GM19035 (cell line): ENCODE measurements at regions not wholly inside any gene's neighbourhood (a gene's known extent, or its start where the extent isn't known, plus 50 kb on each side); places are given as distances from the start of the nearest gene placed in this dataset.

Experiments
- ATAC-seq: cut with Tn5 transposase; IDR thresholded peaks from one replicate; pipeline ENCODE4 v1.9.1; 2021; ENCODE audit not compliant: unreplicated experiment

DNA sequence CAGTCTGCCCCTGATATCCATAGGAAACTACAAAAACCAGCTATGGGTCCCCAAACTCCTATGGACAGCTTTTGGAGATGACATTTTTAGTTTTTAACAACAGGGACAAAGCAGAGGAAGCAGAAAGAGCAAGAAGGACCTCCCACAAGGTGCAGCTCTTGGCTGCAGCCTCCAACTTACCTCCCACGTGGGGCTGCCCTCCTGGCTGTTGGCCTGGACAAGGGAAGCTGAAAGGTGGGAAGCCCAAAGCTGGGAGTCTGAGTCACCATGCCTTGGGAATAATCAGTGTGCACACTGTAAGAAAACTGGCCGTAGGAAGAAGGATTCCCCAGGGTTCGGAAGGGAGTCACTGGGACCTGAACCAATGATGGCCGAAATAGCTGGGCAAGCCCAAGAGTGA is 51.8 kb upstream of the PAX1 start:
- ATAC-seq: no peak

DNA sequence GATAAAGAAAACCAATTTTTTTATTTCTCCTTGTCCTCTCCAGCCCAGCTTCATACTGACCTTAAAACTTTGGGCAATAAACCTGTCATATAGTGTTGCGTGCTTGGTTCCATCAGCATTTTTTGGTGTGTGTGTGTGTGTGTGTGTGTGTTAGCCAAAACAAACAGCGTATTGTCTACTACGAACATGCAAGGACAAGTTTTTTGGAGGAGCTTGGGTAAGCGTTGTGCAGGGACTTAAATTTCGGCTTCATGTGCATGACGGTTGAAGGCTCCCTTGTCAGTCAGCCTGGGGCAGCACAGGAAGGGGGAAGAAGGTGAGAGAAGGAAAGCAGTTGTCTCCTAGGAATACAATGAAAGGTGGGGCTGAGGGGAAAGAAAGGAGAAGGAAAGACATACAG is 62.0 kb upstream of the PAX1 start:
- ATAC-seq: no peak

DNA sequence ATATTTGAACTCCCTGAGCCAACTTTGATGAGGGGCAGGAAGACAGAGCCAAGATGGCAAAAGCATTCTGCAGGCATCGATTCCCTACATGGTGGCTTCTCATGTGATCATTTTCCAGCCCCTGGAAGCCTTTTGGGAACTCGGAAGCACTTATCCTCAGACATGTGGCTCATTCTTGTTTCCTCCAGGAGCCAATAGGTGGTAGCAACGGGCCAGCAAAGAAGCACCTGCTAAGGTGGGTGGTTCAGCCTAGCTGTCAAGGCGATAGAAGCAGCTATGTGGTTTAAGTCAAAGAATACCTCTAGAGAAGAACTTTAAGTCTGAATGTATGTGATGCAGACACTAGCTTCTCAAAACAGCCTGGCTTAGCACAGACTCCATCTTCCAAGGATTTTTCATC is 64.9 kb upstream of the PAX1 start:
- ATAC-seq: no peak

DNA sequence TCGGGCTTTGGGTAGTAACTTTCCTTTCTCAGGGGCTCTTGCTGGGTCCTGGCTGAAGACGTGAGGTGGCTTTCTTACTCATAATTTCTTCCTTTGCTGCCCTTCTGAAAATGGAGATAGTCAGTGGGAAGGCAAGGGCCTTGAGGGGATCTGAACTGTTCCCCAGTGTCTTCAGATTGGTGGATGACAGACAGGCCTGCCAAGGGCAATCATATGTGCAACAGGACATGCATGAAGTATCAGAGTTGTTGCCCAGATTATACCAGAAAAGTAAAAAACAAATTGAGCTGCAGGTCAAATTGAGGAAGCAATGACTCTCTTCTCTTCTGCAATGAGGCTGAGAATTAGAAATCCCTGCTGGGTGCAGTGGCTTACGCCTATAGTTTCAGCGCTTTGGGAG is 71.6 kb upstream of the PAX1 start:
- no peak for ATAC-seq

DNA sequence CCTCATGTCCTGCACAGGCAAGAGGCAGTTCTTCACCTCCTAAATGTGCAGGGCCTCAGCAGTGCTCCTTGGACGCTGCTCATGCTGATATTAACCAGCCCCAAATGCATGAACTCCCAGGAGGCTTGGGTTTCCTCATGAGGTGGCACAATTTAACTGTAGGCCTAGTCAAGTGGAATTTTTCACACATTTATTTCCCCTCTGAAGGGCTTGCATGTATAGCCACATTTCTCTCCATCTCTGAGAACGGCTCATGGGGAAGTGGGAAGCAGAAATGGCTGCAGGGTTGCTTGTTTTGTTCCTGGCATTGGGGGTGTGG is 72.8 kb upstream of the PAX1 start:
- ATAC-seq: no peak

DNA sequence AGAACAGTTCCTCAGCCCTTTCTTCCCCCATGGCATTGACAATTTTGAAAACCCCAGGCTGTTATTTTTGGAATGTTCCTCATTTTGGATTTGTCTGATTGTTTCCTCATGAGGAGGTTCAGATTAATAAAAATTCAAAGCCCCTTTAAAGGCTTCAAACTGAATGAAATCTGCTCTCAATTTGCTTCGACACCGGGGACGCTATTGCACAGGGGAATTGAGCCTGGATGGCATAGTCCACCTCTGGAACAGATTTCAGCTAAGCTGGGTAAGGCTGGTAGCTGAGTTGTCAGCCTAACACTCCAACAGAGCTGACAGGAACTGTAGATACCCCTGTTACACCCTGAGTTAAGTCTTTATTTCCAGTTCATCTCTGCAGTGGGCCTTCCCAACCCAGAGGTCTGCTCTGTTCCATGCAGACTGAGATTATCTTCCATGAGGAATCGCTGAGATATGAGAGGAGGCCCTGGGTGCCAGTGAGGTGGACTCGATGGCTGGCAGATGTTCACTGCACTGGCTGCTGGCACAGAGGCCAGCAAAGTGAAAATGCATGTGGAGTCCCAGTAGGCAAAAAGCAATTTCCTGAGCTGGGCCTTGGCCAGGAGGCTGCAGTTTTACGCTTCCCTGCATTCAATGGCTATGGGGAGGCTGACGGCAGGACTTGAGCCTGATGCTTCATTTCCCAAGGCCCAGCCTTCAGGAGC is 73.3 kb upstream of the PAX1 start:
- no peak for ATAC-seq

DNA sequence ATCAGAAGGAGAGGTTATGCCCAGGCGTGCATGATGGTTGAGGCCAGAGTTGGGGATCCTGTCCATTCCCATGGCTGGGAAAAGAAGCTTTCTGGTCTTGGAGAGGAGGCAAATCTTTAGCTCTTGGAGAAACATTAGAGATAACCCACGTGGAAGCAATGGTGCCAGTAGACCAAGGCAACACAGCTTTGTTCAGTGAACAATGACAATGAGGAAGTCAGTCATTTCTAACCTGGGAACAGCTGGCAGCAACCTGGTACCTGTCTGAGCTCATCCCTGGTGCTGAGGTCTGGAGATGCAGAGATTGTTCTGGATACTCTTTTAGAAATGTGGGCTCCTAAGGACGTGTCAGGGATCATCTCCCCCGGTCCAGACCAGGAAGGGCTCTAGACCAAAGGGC is 76.7 kb upstream of the PAX1 start:
- ATAC-seq: no peak

DNA sequence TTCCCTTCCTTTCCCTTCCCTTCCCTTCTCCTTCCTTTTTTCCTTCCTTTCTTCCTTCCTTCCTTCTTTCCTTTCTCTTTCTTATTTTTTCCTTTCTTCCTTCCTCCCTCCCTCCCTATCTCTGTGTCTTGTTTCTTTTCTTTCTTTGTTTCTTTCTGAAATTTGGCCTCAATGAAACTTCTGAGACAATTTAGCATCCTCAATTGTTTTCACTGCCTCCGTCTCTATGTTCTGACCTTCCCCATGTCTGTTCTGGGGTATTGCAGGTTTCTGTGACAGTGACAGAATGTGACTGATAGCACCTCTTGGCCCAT is 81.7 kb upstream of the PAX1 start:
- no peak for ATAC-seq

DNA sequence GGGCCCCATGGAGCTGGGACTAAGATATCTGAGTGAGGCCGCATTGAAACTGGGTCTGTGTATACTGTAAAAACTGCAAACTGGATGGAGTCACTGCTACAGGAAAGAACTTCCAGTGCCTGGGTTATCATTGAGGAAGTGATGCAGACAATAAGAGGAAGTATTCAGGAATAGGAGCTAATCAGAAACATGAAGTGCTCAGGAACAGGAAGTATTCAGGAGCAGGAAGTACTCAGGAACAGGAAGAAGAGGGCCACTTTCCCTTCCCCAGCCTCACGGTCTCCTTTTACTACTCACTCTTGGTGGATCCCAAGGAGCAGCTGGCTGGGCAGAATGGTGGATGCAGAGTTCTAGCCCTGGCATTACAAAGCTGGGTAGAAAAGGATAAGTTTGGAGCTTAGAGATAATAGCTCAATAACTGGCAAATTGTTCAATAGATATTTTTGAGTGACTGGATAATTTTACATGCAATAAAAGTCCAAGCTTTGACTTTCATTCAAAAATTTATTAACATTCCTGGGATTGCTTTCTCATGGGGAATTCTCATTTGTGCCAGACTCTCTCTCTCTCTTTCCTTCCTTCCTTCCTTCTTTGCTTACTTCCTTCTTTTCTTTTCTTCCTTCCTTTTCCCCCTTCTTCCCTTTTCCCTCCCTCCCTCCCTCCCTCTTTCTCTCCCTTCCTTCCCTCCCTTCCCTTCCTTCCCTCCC is 82.2 kb upstream of the PAX1 start:
- ATAC-seq: no peak

DNA sequence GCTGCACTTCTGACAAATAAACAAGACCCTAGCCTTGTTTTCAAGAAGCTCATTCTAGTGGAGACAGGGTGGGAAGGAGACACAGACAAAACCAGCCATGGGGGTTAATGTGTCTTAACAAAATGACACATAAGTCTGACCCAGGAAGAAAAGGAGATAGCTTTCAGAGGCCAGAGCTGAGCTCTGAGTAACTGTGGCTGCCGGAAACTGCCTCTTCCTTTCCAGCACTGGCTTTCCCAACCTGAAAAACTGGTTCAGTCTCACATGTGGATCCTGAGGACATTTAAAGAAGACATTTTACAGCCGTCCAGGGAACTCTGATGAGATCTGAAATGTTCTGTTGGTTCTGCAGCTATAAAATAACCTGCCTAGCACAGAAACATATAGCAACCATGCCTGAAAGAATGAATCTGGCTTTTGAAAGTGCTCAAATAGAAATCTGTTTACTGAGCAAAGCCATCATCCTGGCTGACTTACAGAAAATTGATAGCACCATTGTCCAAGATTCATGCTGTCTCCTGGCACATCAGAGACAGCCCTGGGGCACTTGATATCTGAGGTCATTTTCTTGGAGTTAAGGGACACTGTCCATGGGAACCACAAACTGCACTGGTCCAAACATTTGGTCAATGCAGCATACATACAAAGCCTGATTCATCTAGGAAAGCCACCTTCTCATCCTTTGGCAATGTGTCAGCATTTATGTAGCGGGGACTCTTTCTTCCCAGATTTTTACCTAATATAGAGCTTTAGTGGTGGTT is 83.2 kb upstream of the PAX1 start:
- ATAC-seq: no peak

DNA sequence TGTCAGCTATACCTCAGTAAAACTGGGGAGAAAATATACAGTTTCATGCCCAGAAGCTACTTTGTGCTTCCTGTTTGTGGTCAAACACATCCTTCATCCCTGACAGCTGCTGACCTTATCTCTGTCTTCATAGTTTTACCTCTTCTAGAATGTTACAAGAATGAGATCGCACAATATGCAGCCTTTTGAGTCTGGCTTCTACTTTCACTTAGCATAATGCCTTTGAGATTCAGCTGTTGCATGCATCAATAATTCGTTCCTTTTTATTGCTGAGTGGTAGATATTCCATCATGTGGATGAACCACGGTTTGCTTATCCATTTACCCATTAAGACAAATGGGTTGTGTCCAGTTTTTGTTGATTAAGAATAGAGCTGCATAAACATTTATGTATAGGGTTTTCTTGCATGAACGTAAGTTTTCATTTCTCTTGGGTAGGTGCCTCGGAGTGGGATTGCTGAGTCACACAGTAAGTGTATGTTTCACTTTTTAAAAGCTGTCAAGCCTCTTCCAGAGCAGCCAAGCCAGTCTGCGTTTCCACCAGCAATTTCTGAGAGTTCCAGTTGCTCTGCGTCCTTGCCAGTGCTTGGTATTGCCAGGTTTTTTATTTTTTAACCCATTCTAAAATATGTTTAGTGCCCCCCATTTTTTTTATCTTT is 86.6 kb upstream of the PAX1 start:
- peak; percentile 58 for ATAC-seq

DNA sequence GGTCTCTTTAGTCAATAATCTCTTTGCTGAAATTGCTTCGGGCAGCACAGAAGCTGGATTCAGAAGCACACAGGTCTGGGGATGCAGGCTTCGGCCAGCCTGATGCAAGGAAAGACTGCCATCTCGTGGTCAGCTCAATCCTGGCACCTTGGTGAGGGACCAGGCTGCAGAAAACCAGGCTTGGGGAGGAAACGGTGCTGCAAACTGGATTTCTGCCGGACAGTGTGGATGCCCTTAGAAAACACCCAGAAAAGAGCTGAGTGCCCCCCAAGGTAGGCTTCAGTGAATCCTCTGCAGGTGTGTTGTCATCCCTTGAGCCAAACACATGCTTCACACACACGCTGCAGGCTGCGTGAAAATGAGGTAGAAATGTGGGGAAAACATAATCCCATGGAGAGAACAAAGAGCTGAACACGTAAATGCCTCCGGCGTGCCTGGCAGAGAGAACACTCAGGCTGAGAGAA is 89.8 kb upstream of the PAX1 start:
- ATAC-seq: peak; percentile 69

DNA sequence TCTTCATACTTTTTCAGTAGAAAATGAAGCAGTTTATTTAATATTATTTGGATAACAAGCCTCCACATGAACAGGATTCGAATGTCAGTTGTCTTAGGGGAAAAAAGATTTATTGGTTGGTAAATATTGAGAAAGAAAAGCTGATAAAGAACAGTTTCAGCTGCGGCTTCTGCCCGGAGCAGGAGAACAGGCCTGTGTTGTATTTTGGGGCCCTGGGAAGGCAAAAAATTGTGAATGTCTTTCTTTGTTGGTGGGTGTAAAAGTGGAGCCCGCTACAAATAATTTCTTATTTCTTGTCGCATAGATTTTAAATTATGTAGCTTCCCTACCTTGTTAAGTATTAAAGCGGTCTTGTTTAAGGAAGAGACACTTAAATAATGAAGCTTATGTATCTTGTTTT is 90.5 kb upstream of the PAX1 start:
- no peak for ATAC-seq

DNA sequence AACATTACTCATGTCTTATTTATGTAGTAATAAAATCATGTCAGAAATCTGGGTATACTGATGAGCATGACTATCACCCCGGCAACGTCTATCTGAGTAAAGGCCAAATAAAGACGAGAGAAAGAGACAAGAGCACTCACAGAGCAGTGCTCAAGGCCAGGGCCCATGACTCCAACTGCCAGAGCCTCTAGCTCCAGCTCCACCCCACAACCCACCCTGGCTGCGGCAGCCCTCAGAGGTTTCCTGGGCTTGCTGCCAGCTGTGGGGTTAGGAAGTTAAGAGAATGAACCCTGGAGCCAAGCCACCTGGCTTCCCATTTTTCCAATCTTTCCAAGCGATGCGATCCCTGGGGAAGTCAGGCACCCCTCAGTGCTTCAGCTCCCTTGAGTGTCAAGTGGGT is 92.0 kb upstream of the PAX1 start:
- no peak for ATAC-seq

DNA sequence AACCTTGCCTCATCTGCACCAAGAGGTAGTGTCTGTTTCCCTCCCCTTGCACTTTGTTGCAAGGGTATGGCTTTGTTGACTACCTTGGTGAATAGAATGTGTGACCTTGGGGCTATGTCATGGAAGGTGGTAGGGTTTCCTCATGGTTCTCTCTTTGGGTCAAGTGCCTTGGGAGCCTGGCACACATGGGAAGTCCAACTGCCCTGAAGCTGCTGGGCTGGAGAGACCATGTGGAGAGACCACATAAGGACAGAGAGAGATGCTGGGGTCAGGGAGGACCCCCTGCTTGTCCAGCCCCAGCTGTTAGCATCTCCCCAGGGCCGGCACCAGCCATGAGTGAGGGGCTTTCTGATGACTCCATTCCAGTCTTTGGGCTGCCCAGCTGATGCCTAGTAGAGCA is 95.5 kb upstream of the PAX1 start:
- ATAC-seq: no peak

DNA sequence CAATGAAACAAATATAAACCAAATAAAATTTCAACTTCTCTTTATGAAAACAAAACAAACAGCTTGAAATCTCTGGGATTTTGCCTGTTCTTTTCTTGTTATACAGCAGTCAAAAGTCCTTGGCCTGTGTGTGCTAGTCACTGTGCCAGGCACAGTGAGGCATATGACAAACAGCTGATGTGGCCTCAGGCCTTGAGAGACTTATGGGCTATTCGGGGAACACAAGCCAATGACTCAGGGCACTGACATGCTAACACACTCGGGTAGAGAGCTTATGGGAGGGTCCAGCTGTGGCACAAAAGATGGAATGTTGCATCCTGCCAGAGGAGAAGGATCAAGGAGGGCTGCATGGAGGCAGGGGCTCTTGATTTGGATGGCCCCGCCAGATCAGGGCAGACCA is 95.4 kb upstream of the NKX2-2 start:
- no peak for ATAC-seq

DNA sequence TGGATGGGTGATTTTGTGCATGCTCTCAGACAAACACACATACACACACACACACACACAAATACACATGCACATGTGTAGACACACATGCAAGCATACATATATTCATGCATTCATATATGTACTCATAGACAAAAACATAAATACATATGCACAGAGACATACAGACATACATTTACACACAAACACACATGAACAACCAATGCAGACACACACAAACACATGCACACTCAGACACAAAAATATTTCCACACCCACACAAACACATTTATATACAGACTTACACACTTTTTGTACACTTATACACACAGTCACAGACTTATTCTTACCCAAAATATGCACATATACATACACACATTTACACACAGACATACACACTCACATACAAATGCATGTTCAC is 94.9 kb upstream of the NKX2-2 start:
- no peak for ATAC-seq

DNA sequence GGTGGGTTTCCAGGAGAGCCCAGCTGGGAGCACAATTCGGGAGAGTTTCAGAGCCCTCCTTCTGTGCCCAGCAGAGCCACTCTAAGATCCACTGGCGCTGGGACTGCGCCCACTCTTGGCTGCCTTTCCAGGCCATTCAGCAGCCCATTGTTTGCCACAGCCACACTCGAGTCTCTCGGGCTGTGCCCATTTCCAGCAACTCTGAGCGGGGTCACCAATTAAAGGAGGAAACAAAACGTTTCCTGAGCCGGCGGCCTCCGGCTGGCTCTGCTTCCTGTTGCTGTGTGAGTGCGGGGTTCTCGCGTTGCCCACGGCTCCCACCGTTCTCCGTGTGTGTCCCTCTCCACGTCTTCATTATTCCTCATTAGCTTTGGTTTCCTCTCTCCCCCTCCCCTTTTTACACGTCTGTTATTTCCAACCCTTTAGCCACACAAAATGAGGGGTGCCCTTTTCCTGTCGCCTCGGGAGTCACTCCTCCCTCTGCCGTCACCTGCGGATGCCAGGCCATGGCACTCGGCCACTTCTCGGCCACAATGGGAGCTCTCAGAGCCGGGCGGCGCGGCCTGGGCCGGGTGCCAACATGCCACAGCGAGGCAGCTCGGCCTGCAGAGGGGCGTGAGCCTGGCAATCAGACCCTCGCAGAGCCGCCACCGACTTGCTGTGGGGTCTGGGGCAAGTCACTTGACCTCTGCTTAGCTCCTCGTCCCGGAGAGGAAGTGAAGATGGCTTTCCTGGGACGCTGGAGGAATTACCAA is 94.3 kb upstream of the NKX2-2 start:
- ATAC-seq: no peak

DNA sequence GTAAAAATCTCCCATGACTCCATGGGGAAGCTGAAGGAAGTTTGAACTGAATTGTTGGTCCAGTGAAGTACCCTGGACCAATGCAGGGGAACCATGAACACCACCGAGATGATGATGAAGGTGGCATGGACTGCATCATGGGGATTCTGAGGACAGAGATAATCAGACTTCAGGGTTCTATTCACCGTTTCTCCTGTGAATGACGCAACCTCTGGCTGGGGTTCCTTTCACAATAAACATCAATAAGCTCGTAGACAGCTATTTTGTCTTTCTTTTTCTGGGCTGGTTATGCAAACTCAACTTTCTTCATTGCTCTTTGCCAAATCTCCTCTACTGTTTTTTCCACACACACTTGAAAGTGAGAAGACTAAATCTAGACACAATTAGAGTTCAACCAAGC is 87.9 kb upstream of the NKX2-2 start:
- no peak for ATAC-seq

DNA sequence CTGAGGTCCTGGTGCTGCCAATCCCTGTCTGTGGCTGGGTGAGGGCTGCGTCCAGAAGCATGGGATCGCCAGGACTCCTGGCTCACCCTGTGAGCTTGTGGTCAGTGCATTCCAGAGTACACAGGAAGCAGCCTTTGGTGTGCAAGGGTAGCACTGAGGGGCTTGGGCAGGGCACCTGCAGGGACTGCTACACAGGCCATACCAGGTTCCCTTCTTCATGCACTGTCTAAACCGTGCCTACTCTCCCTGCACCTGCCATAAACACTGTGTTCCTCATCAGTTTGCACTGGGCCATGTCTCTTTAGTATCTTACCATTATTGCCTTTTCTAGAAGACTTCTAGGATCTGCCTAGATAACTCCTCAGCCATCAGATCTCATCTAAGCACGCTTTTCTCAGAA is 72.8 kb upstream of the NKX2-2 start:
- ATAC-seq: no peak

DNA sequence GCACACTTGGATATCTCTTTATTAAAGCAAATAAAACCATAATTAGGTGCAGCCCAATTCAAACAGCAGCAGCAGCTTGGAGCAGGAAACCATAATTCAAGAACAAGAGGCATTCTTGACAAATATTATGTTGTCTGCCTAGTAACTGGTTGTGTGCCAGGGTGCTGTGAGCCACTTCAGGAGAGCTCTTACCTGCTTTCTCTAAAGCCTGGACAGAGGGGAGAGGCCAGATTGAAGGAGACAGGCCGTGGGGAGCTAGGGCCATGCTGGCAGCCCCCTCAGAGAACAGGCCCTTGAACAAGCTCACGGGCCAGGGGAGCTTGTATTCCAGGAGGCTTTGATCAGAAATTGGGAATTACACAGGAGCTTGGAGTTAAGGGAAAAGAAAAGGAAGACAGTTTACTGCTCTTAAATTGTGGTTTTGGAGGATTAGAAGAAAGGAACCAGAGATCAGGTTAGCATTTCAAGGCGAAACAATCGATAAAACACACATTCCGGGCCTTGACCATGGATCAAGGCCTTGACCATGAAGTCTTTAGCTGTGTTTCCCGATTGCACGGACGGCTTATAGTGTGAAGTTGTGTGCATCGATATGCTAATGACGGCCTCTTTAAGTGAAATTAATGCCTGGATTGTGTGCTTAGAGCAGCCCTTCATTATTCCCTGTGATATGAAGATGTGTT is 69.8 kb upstream of the NKX2-2 start:
- ATAC-seq: no peak
